ENCODE measurements at regions not wholly inside any gene's neighbourhood (a gene's known extent, or its start where the extent isn't known, plus 50 kb on each side); places are given as distances from the start of the nearest gene placed in this dataset.

GRCh38 chr14:89473569-89473968, 56.5 kb upstream of the FOXN3 start:
- Histone ChIP-seq H3K9ac (ENCODE audit: low read length) (no peak overlapping the region), H3F3A (ENCODE audit: insufficient read depth, low read length) (no peaks in the 10 kb centered on the region), H4K20me1 (ENCODE audit: insufficient read depth, low read length) (no peaks in the 10 kb centered on the region), H3K4me2 (ENCODE audit: low read length) (no peak overlapping the region), H3K4me3 (ENCODE audit: low read depth, low read length, poor library complexity, severe bottlenecking) (no peak overlapping the region), H3K4me1 (ENCODE audit: insufficient read depth, low read length, severe bottlenecking) (no peaks in the 10 kb centered on the region), H3K27me3 (ENCODE audit: insufficient read depth, low read length) (no peaks in the 10 kb centered on the region), H3K36me3 (ENCODE audit: insufficient read depth, low read length) (no peaks in the 10 kb centered on the region; the same call in 1 of the 2 replicates), H3K9me3 (ENCODE audit: low read length) (no peaks in the 10 kb centered on the region), H3K27ac (ENCODE audit: low read depth, low read length, poor library complexity, severe bottlenecking) (no peak overlapping the region), H3K9me2 (ENCODE audit: low read depth, low read length) (no peaks in the 10 kb centered on the region), H3K79me2 (ENCODE audit: insufficient read depth, low read length) (no peaks in the 10 kb centered on the region), H2AFZ (ENCODE audit: low read length) (no peak overlapping the region)
- TF ChIP-seq EZH2 (IDR thresholded peaks at IDR 0.05; ENCODE audit: borderline replicate concordance, low read length) = no peak
- TF ChIP-seq, protein P1, sequence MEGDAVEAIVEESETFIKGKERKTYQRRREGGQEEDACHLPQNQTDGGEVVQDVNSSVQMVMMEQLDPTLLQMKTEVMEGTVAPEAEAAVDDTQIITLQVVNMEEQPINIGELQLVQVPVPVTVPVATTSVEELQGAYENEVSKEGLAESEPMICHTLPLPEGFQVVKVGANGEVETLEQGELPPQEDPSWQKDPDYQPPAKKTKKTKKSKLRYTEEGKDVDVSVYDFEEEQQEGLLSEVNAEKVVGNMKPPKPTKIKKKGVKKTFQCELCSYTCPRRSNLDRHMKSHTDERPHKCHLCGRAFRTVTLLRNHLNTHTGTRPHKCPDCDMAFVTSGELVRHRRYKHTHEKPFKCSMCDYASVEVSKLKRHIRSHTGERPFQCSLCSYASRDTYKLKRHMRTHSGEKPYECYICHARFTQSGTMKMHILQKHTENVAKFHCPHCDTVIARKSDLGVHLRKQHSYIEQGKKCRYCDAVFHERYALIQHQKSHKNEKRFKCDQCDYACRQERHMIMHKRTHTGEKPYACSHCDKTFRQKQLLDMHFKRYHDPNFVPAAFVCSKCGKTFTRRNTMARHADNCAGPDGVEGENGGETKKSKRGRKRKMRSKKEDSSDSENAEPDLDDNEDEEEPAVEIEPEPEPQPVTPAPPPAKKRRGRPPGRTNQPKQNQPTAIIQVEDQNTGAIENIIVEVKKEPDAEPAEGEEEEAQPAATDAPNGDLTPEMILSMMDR (IDR thresholded peaks at IDR 0.05; ENCODE audit: low read length) = no peak

DNA sequence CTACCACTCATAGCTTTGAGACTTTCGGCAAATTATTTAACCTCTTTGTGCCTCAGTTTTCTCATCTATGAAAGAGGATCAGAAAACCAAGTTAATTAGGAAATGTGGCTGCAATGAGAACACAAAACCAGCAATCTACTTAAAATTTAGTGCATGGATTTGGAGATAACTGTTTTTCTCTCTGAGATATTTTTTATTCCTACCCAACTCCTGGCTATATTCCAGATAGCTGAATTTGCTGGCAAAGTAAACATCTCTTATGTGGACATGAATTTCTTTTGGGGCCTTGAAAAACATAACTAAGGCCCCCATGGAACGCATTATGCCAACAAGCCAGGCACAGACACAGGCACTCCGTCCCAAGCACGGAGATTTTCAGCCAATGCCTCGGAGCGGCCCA, 53.4 kb upstream of the FOXN3 start:
- Histone ChIP-seq H3K79me2 (ENCODE audit: insufficient read depth, low read length) (no peaks in the 10 kb centered on the region), H3K36me3 (ENCODE audit: insufficient read depth, low read length) (no peaks in the 10 kb centered on the region), H3K4me1 (ENCODE audit: insufficient read depth, low read length, severe bottlenecking) (no peaks in the 10 kb centered on the region), H3K9ac (ENCODE audit: low read length) (no peak overlapping the region), H3K4me3 (ENCODE audit: low read depth, low read length, poor library complexity, severe bottlenecking) (no peak overlapping the region), H4K20me1 (ENCODE audit: insufficient read depth, low read length) (no peaks in the 10 kb centered on the region), H3K27ac (ENCODE audit: low read depth, low read length, poor library complexity, severe bottlenecking) (no peak overlapping the region), H2AFZ (ENCODE audit: low read length) (no peak overlapping the region), H3K9me3 (ENCODE audit: low read length) (no peaks in the 10 kb centered on the region), H3K9me2 (ENCODE audit: low read depth, low read length) (no peaks in the 10 kb centered on the region), H3K27me3 (ENCODE audit: insufficient read depth, low read length) (no peaks in the 10 kb centered on the region), H3K4me2 (ENCODE audit: low read length) (no peak overlapping the region), H3F3A (ENCODE audit: insufficient read depth, low read length) (no peaks in the 10 kb centered on the region)
- TF ChIP-seq EZH2 (IDR thresholded peaks at IDR 0.05; ENCODE audit: borderline replicate concordance, low read length) = no peak
- TF ChIP-seq, protein P1 (IDR thresholded peaks at IDR 0.05; ENCODE audit: low read length) = no peak

GRCh38 chr14:89469210-89470198, 52.5 kb upstream of the FOXN3 start:
- no peaks in the 10 kb centered on the region for H3K9me2 ChIP-seq (ENCODE audit: low read depth, low read length)
- no peak overlapping the region for H3K27ac ChIP-seq (ENCODE audit: low read depth, low read length, poor library complexity, severe bottlenecking)
- no peaks in the 10 kb centered on the region for H3K4me1 ChIP-seq (ENCODE audit: insufficient read depth, low read length, severe bottlenecking)
- H3F3A ChIP-seq (ENCODE audit: insufficient read depth, low read length) = no peaks in the 10 kb centered on the region
- no peak overlapping the region for H3K4me2 ChIP-seq (ENCODE audit: low read length)
- no peaks in the 10 kb centered on the region for H3K79me2 ChIP-seq (ENCODE audit: insufficient read depth, low read length)
- H3K4me3 ChIP-seq (ENCODE audit: low read depth, low read length, poor library complexity, severe bottlenecking) = no peak overlapping the region
- H4K20me1 ChIP-seq (ENCODE audit: insufficient read depth, low read length) = no peaks in the 10 kb centered on the region
- no peak overlapping the region for H2AFZ ChIP-seq (ENCODE audit: low read length)
- no peaks in the 10 kb centered on the region for H3K36me3 ChIP-seq (ENCODE audit: insufficient read depth, low read length)
- H3K9ac ChIP-seq (ENCODE audit: low read length) = no peak overlapping the region
- no peak for TF ChIP-seq EZH2 (IDR thresholded peaks at IDR 0.05; ENCODE audit: borderline replicate concordance, low read length)
- TF ChIP-seq, protein P1 (IDR thresholded peaks at IDR 0.05; ENCODE audit: low read length) = no peak
- H3K27me3 ChIP-seq (ENCODE audit: insufficient read depth, low read length) = no peaks in the 10 kb centered on the region
- H3K9me3 ChIP-seq (ENCODE audit: low read length) = no peaks in the 10 kb centered on the region

Data from OCI-LY1 (cell line).